ENCODE measurements at regions not wholly inside any gene's neighbourhood (a gene's known extent, or its start where the extent isn't known, plus 50 kb on each side); places are given as distances from the start of the nearest gene placed in this dataset.

- TF ChIP-seq CTCF (conservative IDR thresholded peaks at IDR 0.05; ENCODE audit: low read depth, low read length), result no peak
- no peak for TF ChIP-seq EZH2 (IDR thresholded peaks at IDR 0.05; ENCODE audit: borderline replicate concordance, low read depth, low read length, poor library complexity, severe bottlenecking)
Observed at GRCh38 chr14:30223385-30223785, 295.7 kb upstream of the PRKD1 start.
